ENCODE measurements at regions not wholly inside any gene's neighbourhood (a gene's known extent, or its start where the extent isn't known, plus 50 kb on each side); places are given as distances from the start of the nearest gene placed in this dataset.

DNA sequence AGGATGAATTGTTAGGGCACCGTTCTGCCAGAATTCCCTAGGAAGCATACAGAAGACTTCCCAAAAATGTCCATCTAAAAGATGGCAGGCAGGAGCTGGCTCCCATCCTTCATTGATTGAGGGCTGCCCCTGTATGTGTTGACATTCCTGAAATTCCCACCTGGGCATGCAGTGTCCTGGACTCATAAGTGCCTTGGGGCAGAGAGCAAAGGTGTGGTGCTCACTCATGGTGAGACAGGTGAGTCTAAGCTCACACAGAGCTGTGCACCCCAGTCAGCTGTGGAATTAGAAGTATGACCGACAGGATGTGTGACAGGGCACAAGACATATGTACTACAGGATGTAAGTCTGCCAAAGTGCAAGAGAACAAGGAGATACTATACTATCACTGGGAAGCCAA is 271.9 kb downstream of the MID1IP1 start:
- H3K4me3 ChIP-seq (ENCODE audit: low read length): no peak overlapping the region
- TF ChIP-seq EZH2phosphoT487 (IDR thresholded peaks at IDR 0.05; ENCODE audit: borderline replicate concordance, low read length): no peak
- TF ChIP-seq, protein P1, sequence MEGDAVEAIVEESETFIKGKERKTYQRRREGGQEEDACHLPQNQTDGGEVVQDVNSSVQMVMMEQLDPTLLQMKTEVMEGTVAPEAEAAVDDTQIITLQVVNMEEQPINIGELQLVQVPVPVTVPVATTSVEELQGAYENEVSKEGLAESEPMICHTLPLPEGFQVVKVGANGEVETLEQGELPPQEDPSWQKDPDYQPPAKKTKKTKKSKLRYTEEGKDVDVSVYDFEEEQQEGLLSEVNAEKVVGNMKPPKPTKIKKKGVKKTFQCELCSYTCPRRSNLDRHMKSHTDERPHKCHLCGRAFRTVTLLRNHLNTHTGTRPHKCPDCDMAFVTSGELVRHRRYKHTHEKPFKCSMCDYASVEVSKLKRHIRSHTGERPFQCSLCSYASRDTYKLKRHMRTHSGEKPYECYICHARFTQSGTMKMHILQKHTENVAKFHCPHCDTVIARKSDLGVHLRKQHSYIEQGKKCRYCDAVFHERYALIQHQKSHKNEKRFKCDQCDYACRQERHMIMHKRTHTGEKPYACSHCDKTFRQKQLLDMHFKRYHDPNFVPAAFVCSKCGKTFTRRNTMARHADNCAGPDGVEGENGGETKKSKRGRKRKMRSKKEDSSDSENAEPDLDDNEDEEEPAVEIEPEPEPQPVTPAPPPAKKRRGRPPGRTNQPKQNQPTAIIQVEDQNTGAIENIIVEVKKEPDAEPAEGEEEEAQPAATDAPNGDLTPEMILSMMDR (IDR thresholded peaks at IDR 0.05; ENCODE audit: low read depth, low read length, poor library complexity, severe bottlenecking): no peak

GRCh38 chrX:39096599-39096998 is 295.3 kb downstream of the MID1IP1 start:
- Histone ChIP-seq H3K9me3 (ENCODE audit: control insufficient read depth, insufficient read depth, low read length) (no peaks in the 10 kb centered on the region), H3K4me3 (ENCODE audit: low read length) (no peak overlapping the region), H3K27ac (ENCODE audit: low read depth, low read length) (no peak overlapping the region), H3K4me2 (ENCODE audit: low read length) (no peak overlapping the region), H3K36me3 (ENCODE audit: control insufficient read depth, low read length) (no peaks in the 10 kb centered on the region), H3K4me1 (ENCODE audit: control insufficient read depth, low read length) (no peaks in the 10 kb centered on the region), H3K79me2 (ENCODE audit: control insufficient read depth, low read length) (no peaks in the 10 kb centered on the region), H3K27me3 (ENCODE audit: control insufficient read depth, low read length) (no peaks in the 10 kb centered on the region), H3K9me2 (replicated peaks; ENCODE audit: control insufficient read depth, low read length) (no peaks in the 10 kb centered on the region), H4K20me1 (ENCODE audit: control insufficient read depth, insufficient read depth, low read depth, low read length) (no peaks in the 10 kb centered on the region), H3F3A (ENCODE audit: control insufficient read depth, insufficient read depth) (no peaks in the 10 kb centered on the region)
- TF ChIP-seq, protein P1 (IDR thresholded peaks at IDR 0.05; ENCODE audit: low read depth, low read length, poor library complexity, severe bottlenecking): no peak
- TF ChIP-seq EZH2phosphoT487 (IDR thresholded peaks at IDR 0.05; ENCODE audit: borderline replicate concordance, low read length): no peak

More for the DNA sequence above, 271.9 kb downstream of the MID1IP1 start:
- H3K27me3 ChIP-seq (ENCODE audit: control insufficient read depth, low read length): no peaks in the 10 kb centered on the region
- no peaks in the 10 kb centered on the region for H4K20me1 ChIP-seq (ENCODE audit: control insufficient read depth, insufficient read depth, low read depth, low read length)
- H3K4me1 ChIP-seq (ENCODE audit: control insufficient read depth, low read length): no peaks in the 10 kb centered on the region
- no peaks in the 10 kb centered on the region for H3K36me3 ChIP-seq (ENCODE audit: control insufficient read depth, low read length)
- H3K27ac ChIP-seq (ENCODE audit: low read depth, low read length): no peak overlapping the region
- H3K4me2 ChIP-seq (ENCODE audit: low read length): no peak overlapping the region
- no peaks in the 10 kb centered on the region for H3F3A ChIP-seq (ENCODE audit: control insufficient read depth, insufficient read depth)
- H3K79me2 ChIP-seq (ENCODE audit: control insufficient read depth, low read length): no peaks in the 10 kb centered on the region
- H3K9me2 ChIP-seq (replicated peaks; ENCODE audit: control insufficient read depth, low read length): no peaks in the 10 kb centered on the region
- H3K9me3 ChIP-seq (ENCODE audit: control insufficient read depth, insufficient read depth, low read length): no peaks in the 10 kb centered on the region

- Histone ChIP-seq H4K20me1 (ENCODE audit: control insufficient read depth, insufficient read depth, low read depth, low read length) (no peaks in the 10 kb centered on the region), H3K79me2 (ENCODE audit: control insufficient read depth, low read length) (no peaks in the 10 kb centered on the region), H3K4me3 (ENCODE audit: low read length) (no peak overlapping the region), H3K27ac (ENCODE audit: low read depth, low read length) (no peak overlapping the region), H3K9me2 (replicated peaks; ENCODE audit: control insufficient read depth, low read length) (no peaks in the 10 kb centered on the region), H3F3A (ENCODE audit: control insufficient read depth, insufficient read depth) (no peaks in the 10 kb centered on the region), H3K36me3 (ENCODE audit: control insufficient read depth, low read length) (no peaks in the 10 kb centered on the region), H3K9me3 (ENCODE audit: control insufficient read depth, insufficient read depth, low read length) (no peaks in the 10 kb centered on the region), H3K27me3 (ENCODE audit: control insufficient read depth, low read length) (no peaks in the 10 kb centered on the region), H3K4me1 (ENCODE audit: control insufficient read depth, low read length) (no peaks in the 10 kb centered on the region), H3K4me2 (ENCODE audit: low read length) (no peak overlapping the region)
- no peak for TF ChIP-seq EZH2phosphoT487 (IDR thresholded peaks at IDR 0.05; ENCODE audit: borderline replicate concordance, low read length)
- TF ChIP-seq, protein P1 (IDR thresholded peaks at IDR 0.05; ENCODE audit: low read depth, low read length, poor library complexity, severe bottlenecking): no peak
These were observed 303.5 kb downstream of the MID1IP1 start for GRCh38 chrX:39104745-39105144.

DNA sequence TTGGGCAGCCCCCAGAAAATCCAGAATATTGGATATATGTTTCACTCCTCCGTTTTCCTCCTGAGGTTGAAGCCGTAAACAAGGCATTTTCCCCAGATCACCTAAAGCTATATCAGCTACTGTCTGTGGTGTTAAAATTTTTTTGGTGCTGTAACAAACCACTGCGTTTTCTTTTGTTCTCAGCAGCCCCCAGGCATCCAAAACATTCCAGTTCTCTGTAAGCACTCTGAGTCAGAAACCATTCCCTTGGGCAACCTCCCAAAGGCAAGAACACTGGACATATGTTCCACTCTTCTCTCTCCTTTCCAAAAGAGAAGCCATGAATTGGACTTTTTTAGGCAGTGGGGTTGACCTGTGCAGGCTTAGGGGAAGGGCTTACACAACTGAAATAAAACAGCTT is 310.9 kb downstream of the MID1IP1 start:
- H3K4me3 ChIP-seq (ENCODE audit: low read length): no peak overlapping the region
- H3F3A ChIP-seq (ENCODE audit: control insufficient read depth, insufficient read depth): no peaks in the 10 kb centered on the region
- no peak overlapping the region for H3K27ac ChIP-seq (ENCODE audit: low read depth, low read length)
- H3K9me3 ChIP-seq (ENCODE audit: control insufficient read depth, insufficient read depth, low read length): no peaks in the 10 kb centered on the region
- no peaks in the 10 kb centered on the region for H3K79me2 ChIP-seq (ENCODE audit: control insufficient read depth, low read length)
- H4K20me1 ChIP-seq (ENCODE audit: control insufficient read depth, insufficient read depth, low read depth, low read length): no peaks in the 10 kb centered on the region
- no peaks in the 10 kb centered on the region for H3K27me3 ChIP-seq (ENCODE audit: control insufficient read depth, low read length)
- no peaks in the 10 kb centered on the region for H3K9me2 ChIP-seq (replicated peaks; ENCODE audit: control insufficient read depth, low read length)
- H3K36me3 ChIP-seq (ENCODE audit: control insufficient read depth, low read length): no peaks in the 10 kb centered on the region
- H3K4me1 ChIP-seq (ENCODE audit: control insufficient read depth, low read length): no peaks in the 10 kb centered on the region
- H3K4me2 ChIP-seq (ENCODE audit: low read length): no peak overlapping the region
- TF ChIP-seq, protein P1 (IDR thresholded peaks at IDR 0.05; ENCODE audit: low read depth, low read length, poor library complexity, severe bottlenecking): no peak
- no peak for TF ChIP-seq EZH2phosphoT487 (IDR thresholded peaks at IDR 0.05; ENCODE audit: borderline replicate concordance, low read length)

Measured in DOHH2 (cell line).